HAP-1 (cell line): ENCODE measurements at regions not wholly inside any gene's neighbourhood (a gene's known extent, or its start where the extent isn't known, plus 50 kb on each side); places are given as distances from the start of the nearest gene placed in this dataset.

Source experiments
- DNase-seq, 2 experiments: peaks; one replicate each; pipeline ENCODE4 v3.0.0-alpha.2; 2016 to 2020; ENCODE audit warnings: low spot score in 2 of 2
- H3K27me3 ChIP-seq: fragments of 250-450 bp; sonication (Bioruptor Pico); 2 replicates; pipeline ENCODE4 v1.5.1; 2020; ENCODE audit warnings: low read depth, mild to moderate bottlenecking, moderate library complexity
- H3K36me3 ChIP-seq: fragments of 250-450 bp; sonication (Bioruptor Pico); replicated peaks from 2 replicates; pipeline ENCODE4 v1.5.1; 2020; ENCODE audit warnings: mild to moderate bottlenecking
- H3K4me1 ChIP-seq: fragments of 250-450 bp; sonication (Bioruptor Pico); 2 replicates; pipeline ENCODE4 v1.5.1; 2020; ENCODE audit warnings: mild to moderate bottlenecking
- H3K4me3 ChIP-seq: fragments of 250-450 bp; sonication (Bioruptor Pico); 2 replicates; pipeline ENCODE4 v1.5.1; 2020; ENCODE audit warnings: mild to moderate bottlenecking, moderate library complexity
- H3K9me3 ChIP-seq: fragments of 250-450 bp; sonication (Bioruptor Pico); 2 replicates; pipeline ENCODE4 v1.5.1; 2020; ENCODE audit warnings: mild to moderate bottlenecking, moderate library complexity
- in situ Hi-C: fragments of 300-500 bp; cut with MboI; formaldehyde crosslinking; loops from 3 replicates; pipeline ENCODE4 v1.14.3; 2020; ENCODE audit warnings: low sequenced_read_pairs, inconsistent platforms, mixed read lengths

DNA sequence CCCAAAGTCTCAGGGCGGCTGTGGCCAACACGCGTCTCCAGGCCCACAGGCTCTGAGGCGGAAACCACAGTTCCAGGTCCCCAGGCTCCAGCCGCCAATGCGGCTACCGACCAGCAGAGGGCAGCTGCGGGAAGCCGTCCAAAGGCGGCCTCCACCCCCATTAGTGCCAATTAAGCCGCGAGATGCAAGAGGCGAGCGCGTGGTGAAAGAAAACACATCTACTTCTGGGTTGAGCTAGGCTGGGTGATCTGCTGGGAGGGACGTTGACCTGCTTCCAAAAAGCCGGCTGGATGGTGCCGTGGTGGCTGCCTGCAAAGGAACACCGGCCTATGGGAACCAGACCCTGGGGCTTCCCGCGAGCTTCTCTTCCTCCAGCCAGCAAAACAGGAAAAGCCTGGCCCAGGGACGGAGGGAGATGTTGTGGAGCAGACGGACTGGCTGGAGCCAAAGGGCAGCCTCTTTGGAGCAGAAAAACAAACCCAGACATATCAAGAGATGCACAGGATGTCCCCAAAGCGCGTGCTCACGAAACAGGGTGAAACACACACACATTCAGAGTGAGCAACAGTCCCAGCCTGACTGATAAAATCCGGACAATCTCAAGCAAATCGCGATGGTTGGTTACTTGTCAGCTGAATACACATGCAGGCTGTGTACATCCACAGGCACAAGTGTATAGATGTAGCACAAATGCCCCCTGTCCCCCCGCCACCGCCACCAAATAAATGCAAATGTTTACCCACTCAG, 187.1 kb upstream of the BRINP1 start:
- H3K9me3 ChIP-seq, result no peaks in the 10 kb centered on the region
- no peaks in the 10 kb centered on the region for H3K4me1 ChIP-seq
- H3K27me3 ChIP-seq, result no peaks in the 10 kb centered on the region
- no peak overlapping the region for H3K4me3 ChIP-seq
- in situ Hi-C loops, result no loop called here
- H3K36me3 ChIP-seq, result no peaks in the 10 kb centered on the region
- peak; percentile 43 to 80 for DNase-seq

- in situ Hi-C loops, result no loop called here
- no peak overlapping the region for H3K4me3 ChIP-seq
- no peak for DNase-seq
Measured at GRCh38 chr9:119544492-119544891, 175.3 kb upstream of the BRINP1 start.

DNA sequence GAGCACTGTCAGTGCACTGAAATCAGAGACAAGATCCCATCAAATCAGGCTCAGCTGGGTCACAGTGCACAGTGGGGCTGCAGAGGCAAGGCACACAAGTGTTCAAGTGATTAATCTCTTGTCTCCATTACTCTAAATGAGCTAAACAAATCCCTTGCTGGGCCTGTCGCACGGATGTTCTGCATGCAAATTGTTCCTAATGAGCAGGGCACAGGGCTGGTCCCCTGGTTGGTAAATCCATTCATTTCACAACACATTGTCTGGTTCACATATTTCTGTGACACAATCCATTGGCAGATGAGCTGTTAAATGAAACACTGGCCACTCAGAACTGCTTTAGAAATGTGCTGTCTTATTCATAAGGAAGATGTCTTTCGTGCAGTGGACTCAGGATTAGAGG, 167.9 kb upstream of the BRINP1 start:
- no peaks in the 10 kb centered on the region for H3K4me1 ChIP-seq
- DNase-seq, result no peak
- in situ Hi-C loops, result no loop called here

More at GRCh38 chr9:119544492-119544891, 175.3 kb upstream of the BRINP1 start:
- Histone ChIP-seq H3K27me3 (no peaks in the 10 kb centered on the region), H3K36me3 (no peaks in the 10 kb centered on the region), H3K4me1 (no peaks in the 10 kb centered on the region), H3K9me3 (no peaks in the 10 kb centered on the region)

DNA sequence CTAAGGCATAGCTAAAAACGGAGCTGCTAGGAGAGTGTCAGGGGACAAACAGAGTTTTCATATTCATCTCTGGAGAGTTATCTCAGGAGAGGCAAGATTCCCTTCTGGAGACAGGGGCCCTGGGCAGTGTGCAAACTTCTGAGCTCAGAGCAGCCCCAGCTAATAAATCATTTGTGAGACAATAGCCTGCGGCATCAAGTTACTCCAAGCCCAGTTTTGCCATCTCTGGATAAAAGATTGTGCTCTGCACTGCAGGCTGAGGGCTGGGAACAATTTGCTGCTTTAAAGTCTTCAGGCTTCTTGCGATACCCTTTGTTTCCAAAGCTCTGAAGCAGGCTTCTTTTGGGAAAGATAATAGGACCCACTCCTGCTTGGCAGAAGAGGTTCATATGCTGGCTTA, 164.3 kb upstream of the BRINP1 start:
- DNase-seq, result peak; percentile 2 to 33
- no peaks in the 10 kb centered on the region for H3K9me3 ChIP-seq
- no peaks in the 10 kb centered on the region for H3K4me1 ChIP-seq
- in situ Hi-C loops, result no loop called here
- H3K4me3 ChIP-seq, result no peak overlapping the region
- no peaks in the 10 kb centered on the region for H3K27me3 ChIP-seq
- no peaks in the 10 kb centered on the region for H3K36me3 ChIP-seq

More for the DNA sequence above, 167.9 kb upstream of the BRINP1 start:
- H3K36me3 ChIP-seq, result no peaks in the 10 kb centered on the region
- no peaks in the 10 kb centered on the region for H3K9me3 ChIP-seq
- no peak overlapping the region for H3K4me3 ChIP-seq
- no peaks in the 10 kb centered on the region for H3K27me3 ChIP-seq

GRCh38 chr9:119526698-119527097, 157.5 kb upstream of the BRINP1 start:
- DNase-seq, result no peak
- no peak overlapping the region for H3K4me3 ChIP-seq
- H3K36me3 ChIP-seq, result no peaks in the 10 kb centered on the region
- in situ Hi-C loops, result no loop called here
- no peaks in the 10 kb centered on the region for H3K27me3 ChIP-seq
- H3K9me3 ChIP-seq, result no peaks in the 10 kb centered on the region
- H3K4me1 ChIP-seq, result no peaks in the 10 kb centered on the region

- Histone ChIP-seq H3K36me3 (no peaks in the 10 kb centered on the region), H3K4me3 (no peak overlapping the region), H3K4me1 (no peaks in the 10 kb centered on the region), H3K27me3 (no peaks in the 10 kb centered on the region), H3K9me3 (no peaks in the 10 kb centered on the region)
- in situ Hi-C loops, result no loop called here
- no peak for DNase-seq
Measured at GRCh38 chr9:119523508-119523907, 154.3 kb upstream of the BRINP1 start.

DNA sequence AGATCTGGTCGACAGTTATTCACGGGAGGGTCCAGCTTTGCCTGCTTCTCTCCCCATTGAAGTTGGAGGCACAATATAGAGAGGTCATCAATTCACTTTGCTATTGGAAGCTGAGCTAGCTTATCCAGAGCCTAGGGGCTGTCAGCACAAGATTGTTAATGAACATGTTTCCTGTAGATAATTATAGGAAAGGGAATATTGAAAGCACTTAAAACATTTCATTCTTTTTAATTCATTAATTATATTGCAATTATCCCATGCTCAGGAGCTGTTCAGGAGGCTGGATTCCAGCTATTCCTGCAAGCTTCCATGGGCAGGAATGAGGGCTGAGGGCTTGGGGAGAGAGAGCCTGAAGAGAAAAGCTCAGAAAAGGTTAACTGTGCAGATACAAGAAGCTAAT, 153.1 kb upstream of the BRINP1 start:
- no peak for DNase-seq
- no peaks in the 10 kb centered on the region for H3K27me3 ChIP-seq

GRCh38 chr9:119509291-119509905, 140.2 kb upstream of the BRINP1 start:
- in situ Hi-C loops, result no loop called here
- DNase-seq, result no peak
- Histone ChIP-seq H3K36me3 (no peaks in the 10 kb centered on the region), H3K9me3 (no peaks in the 10 kb centered on the region), H3K27me3 (no peaks in the 10 kb centered on the region), H3K4me1 (no peaks in the 10 kb centered on the region), H3K4me3 (no peak overlapping the region)

More for the DNA sequence above, 153.1 kb upstream of the BRINP1 start:
- Histone ChIP-seq H3K36me3 (no peaks in the 10 kb centered on the region), H3K4me1 (no peaks in the 10 kb centered on the region), H3K4me3 (no peak overlapping the region), H3K9me3 (no peaks in the 10 kb centered on the region)
- in situ Hi-C loops, result no loop called here

GRCh38 chr9:119501374-119501773, 132.1 kb upstream of the BRINP1 start:
- no peak overlapping the region for H3K4me3 ChIP-seq
- H3K27me3 ChIP-seq, result no peaks in the 10 kb centered on the region
- no peaks in the 10 kb centered on the region for H3K9me3 ChIP-seq
- no peaks in the 10 kb centered on the region for H3K4me1 ChIP-seq
- H3K36me3 ChIP-seq, result no peaks in the 10 kb centered on the region
- in situ Hi-C loops, result no loop called here
- no peak for DNase-seq

- no peak for DNase-seq
- no peaks in the 10 kb centered on the region for H3K9me3 ChIP-seq
Measured at GRCh38 chr9:119500072-119500771, 131.0 kb upstream of the BRINP1 start.

DNA sequence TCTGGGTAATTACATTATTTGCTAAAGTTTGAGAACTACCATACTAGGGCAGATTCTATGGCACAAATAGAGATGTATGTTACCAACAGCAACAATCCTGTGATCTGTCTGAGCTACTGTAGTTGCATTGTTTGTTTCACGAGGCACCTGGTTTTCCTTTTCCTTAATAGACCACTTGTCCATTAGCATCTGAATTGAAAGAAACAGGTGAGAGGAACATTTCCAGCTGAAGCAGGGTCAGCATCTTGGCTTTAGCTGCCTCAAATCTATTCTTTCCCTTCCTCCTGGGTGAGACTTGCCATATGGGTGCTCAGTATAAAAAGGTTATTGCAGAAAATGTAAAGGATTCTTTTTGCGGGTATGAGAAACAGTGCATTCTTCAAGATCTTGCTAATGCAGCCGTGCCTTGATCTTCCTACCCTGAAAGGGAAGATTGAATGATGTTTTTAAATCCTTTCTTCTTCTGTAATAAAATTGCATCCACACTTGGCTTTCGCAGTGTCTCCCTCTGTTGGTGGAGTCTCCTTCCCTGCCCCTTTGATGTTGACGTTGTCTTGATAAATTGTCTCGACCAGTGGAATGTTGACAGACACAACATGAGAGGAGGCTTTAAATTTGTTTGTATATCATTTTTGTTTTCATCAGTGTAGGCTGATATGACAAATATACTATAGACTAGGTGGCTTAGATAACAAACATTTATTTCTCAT, 118.0 kb upstream of the BRINP1 start:
- Histone ChIP-seq H3K27me3 (no peaks in the 10 kb centered on the region), H3K9me3 (no peaks in the 10 kb centered on the region), H3K4me1 (no peaks in the 10 kb centered on the region), H3K36me3 (no peaks in the 10 kb centered on the region), H3K4me3 (no peak overlapping the region)
- in situ Hi-C loops, result no loop called here
- DNase-seq, result no peak

More at GRCh38 chr9:119500072-119500771, 131.0 kb upstream of the BRINP1 start:
- Histone ChIP-seq H3K27me3 (no peaks in the 10 kb centered on the region), H3K4me1 (no peaks in the 10 kb centered on the region), H3K4me3 (no peak overlapping the region), H3K36me3 (no peaks in the 10 kb centered on the region)
- in situ Hi-C loops, result no loop called here

DNA sequence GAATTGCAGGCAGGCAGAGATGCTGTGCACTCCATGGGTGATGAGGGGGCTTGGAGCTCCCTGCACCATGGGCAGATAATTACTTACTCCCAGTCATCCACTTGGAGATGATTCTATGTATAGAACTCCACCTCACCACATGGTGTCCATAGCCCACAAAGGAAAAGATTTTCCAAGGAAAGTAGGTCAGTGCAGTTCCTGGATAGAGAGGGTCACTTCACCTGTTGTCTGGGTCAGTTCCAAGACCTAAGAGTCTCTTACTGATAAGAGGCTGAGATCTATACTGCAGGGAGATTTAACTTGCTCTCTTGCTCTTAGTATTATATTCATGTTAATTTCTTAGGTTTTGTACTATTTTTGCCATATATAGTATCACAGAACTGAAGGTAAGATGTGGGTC, 113.9 kb upstream of the BRINP1 start:
- Histone ChIP-seq H3K36me3 (no peaks in the 10 kb centered on the region), H3K4me1 (no peaks in the 10 kb centered on the region), H3K4me3 (no peak overlapping the region), H3K27me3 (no peaks in the 10 kb centered on the region), H3K9me3 (no peaks in the 10 kb centered on the region)
- in situ Hi-C loops, result no loop called here
- DNase-seq, result no peak

DNA sequence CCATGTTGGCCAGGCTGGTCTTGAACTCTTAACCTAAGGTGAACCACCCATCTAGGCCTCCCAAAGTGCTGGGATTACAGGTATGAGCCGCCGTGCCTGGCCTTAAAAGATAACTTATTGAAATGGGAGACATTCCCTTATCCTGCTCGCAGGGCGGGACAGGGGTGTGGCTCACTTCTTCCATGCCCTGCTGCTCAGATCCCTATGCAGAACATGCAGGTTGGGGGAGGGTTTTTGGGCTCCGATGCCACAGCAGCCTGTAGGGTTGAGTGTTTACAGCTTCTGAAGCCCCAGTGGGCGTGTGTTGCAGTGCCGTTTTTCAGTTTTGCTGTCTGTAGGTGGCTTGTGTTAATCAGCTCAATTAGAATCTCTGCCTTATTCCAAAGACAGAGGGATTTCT, 108.0 kb upstream of the BRINP1 start:
- H3K36me3 ChIP-seq, result no peaks in the 10 kb centered on the region
- in situ Hi-C loops, result no loop called here
- no peak for DNase-seq
- H3K27me3 ChIP-seq, result no peaks in the 10 kb centered on the region
- H3K9me3 ChIP-seq, result no peaks in the 10 kb centered on the region
- no peak overlapping the region for H3K4me3 ChIP-seq
- H3K4me1 ChIP-seq, result no peaks in the 10 kb centered on the region

DNA sequence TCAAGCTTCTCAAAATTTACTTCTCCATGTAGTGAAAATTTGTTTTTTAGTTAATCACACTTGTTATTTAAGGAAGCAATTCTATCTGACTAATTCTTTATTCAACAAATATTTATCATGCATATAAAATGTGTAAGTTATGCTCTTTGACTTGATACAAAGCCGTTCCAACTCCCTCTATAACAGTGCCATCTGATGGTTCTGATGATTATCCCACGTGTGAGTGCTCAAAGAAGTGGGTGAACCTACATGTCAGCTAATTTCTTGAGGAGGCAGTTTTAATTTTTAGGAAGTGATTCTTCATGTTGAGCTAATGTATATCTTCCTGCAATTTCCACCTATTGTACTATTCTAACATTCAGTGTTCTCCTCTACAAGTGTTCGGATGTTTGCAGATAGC, 88.8 kb upstream of the BRINP1 start:
- in situ Hi-C loops, result no loop called here
- H3K27me3 ChIP-seq, result no peaks in the 10 kb centered on the region

More for the DNA sequence above, 88.8 kb upstream of the BRINP1 start:
- no peaks in the 10 kb centered on the region for H3K9me3 ChIP-seq
- no peaks in the 10 kb centered on the region for H3K4me1 ChIP-seq
- DNase-seq, result no peak
- H3K36me3 ChIP-seq, result no peaks in the 10 kb centered on the region
- H3K4me3 ChIP-seq, result no peak overlapping the region
